Stomach (tissue), 4 donors: ENCODE measurements at regions not wholly inside any gene's neighbourhood (a gene's known extent, or its start where the extent isn't known, plus 50 kb on each side); places are given as distances from the start of the nearest gene placed in this dataset.

Source experiments
- CTCF ChIP-seq, 7 experiments: fragments of 450-650 bp in 4 of 7; fragments of 200-600 bp in 3 of 7; sonication (generic) in 3 of 7; IDR thresholded peaks; one replicate each; pipeline ENCODE4 v1.5.1; 2016 to 2019; ENCODE audit warnings: antibody characterized with exemption in 7 of 7, control low read depth in 2 of 7, mild to moderate bottlenecking in 1 of 7
- POLR2A ChIP-seq, 4 donors: fragments of 450-650 bp; IDR thresholded peaks; one replicate each; pipeline ENCODE4 v1.6.1; 2016; ENCODE audit warnings: antibody characterized with exemption in 4 of 4, control low read depth in 2 of 4, mild to moderate bottlenecking in 1 of 4, moderate library complexity in 1 of 4

GRCh38 chr3:10680796-10681195 is 135.2 kb upstream of the SLC6A11 start:
- TF ChIP-seq CTCF (IDR thresholded peaks at IDR 0.05) (no peak), POLR2A (IDR thresholded peaks at IDR 0.05) (no peak)
